LoVo (cell line): ENCODE measurements at regions not wholly inside any gene's neighbourhood (a gene's known extent, or its start where the extent isn't known, plus 50 kb on each side); places are given as distances from the start of the nearest gene placed in this dataset.

Experiments used
- DNase-seq: peaks from one replicate; pipeline ENCODE4 v3.0.0-alpha.2; 2016; ENCODE audit warnings: low spot score

DNA sequence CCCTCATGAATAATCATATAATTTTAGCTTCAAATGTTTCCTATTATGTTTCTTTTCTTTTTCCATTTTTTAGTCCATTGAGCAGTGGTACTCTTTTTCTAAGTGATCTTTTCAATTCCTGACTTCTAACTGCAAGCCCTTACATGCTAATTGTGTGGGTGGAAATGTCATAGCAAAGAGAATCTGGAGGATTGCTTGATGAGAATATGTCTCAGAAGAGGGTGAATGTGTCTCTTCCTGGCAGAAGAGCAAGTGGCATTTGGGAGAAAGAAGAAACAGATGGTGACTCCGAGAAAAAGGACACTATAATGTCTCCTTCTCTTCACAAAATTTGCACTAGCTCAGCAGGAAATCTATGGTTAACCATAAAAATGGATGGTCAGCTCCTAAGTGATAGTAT lies 2320.0 kb downstream of the PCDH9 start:
- no peak for DNase-seq

GRCh38 chr13:64909184-64909583 lies 2321.0 kb downstream of the PCDH9 start:
- DNase-seq: no peak

GRCh38 chr13:64900039-64900438 lies 2330.1 kb downstream of the PCDH9 start:
- no peak for DNase-seq

GRCh38 chr13:64884976-64885375 lies 2345.2 kb downstream of the PCDH9 start:
- DNase-seq: no peak

- DNase-seq: no peak
These were observed 2353.0 kb downstream of the PCDH9 start for GRCh38 chr13:64877176-64877575.

- DNase-seq: no peak
These were observed 2358.4 kb downstream of the PCDH9 start for GRCh38 chr13:64871742-64872141.

- no peak for DNase-seq
These were observed 2360.6 kb downstream of the PCDH9 start for GRCh38 chr13:64869539-64869938.

- DNase-seq: no peak
These were observed 2362.3 kb downstream of the PCDH9 start for GRCh38 chr13:64867856-64868255.

GRCh38 chr13:64866331-64866730 lies 2363.8 kb downstream of the PCDH9 start:
- DNase-seq: no peak

- DNase-seq: no peak
These were observed 2374.6 kb downstream of the PCDH9 start for GRCh38 chr13:64855506-64855905.

DNA sequence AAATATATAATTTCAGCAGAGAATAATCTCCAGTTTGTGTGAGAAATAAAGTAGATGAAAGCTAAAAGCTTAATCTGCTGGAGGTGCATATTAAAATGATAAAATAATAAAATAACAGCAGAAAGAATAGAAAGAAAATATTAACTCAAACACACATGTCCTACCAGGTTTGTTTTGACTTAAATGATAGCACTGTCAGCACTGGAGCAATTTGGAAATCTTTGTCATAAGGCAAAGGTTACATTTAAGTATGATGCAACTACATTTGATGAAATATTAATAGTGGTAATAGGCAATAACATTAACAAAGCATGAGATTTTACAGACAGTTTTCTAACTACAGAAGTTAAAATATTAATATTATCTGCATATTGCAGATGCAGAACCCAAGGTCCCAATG lies 2380.1 kb downstream of the PCDH9 start:
- DNase-seq: no peak

- no peak for DNase-seq
These were observed 2380.9 kb downstream of the PCDH9 start for GRCh38 chr13:64849196-64849595.

DNA sequence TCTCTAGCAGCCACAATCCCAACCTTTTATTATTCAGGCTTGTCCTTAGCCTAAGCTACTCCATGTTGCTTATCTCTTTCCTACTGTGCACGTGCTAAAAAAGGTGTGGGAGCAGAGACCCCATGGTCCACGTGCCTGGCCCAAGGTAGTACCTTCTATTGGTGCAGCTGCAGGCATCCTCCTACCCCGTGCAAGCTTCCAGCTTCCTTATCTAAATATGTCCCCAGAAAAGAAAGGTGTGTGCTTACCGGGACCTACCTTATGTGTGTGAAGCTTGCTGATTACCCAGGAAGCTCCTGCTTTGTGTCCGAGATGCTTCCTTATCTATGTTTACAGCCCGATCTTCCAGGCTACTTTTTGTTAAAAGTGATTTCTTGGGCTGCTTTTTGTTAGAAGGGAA lies 2382.4 kb downstream of the PCDH9 start:
- no peak for DNase-seq

DNA sequence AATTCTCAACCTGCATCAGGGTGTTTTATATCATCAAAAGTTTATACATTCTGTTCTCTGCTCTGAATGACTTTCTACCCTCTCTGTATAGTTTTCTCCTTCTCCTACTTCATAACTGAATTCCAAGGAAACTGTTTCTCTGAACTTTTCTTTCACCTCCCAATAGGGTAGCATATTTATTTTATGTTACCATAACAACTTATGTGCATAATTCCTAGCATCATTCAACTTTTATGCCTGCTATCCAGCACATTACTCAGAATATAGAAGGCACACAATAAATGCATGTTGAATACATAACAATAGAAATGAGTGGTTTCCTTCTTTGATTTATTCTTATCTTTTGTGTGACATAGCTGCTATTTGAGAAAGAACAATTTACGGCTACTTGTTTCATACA lies 2385.0 kb downstream of the PCDH9 start:
- DNase-seq: no peak

DNA sequence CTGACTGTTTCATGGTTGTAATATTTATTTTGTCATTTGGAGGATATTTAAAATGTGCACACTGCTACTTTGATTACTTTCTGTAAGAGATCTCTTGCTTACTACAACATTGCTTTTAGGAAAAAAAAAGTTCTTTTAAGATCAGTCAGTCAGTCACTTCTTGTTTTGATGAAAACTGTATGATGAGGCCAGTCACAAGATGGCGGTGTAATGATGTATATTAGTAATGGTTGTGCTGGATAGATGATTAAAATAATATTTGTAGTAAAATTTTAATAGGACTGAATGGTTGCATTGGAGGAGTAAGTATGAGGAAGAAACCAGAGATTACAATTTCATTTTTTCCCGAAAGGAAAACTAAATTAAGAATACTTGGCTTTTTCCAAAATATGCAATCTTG lies 2411.1 kb downstream of the PCDH9 start:
- DNase-seq: no peak

- no peak for DNase-seq
These were observed 2412.4 kb downstream of the PCDH9 start for GRCh38 chr13:64817691-64818090.

- no peak for DNase-seq
These were observed 2419.4 kb downstream of the PCDH9 start for GRCh38 chr13:64810750-64811149.

- DNase-seq: no peak
These were observed 2421.4 kb downstream of the PCDH9 start for GRCh38 chr13:64808704-64809103.

DNA sequence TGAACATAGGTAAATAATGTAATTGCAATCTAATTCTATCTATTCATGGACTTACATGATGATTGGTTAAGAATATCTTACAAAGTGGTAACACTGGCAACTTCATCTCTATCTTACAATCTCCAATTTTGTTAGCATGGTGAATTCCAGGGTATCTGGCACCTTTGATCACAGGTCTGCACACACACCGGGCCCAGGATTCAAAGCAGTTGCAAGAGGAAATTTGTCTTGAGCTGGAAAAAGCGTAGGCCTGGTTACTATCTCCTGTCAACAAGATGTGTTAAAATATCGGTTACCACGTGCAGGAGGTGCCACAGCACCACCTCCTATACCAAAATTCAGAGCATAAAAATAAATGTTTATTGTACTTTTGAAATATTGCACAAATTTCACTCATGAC lies 2428.4 kb downstream of the PCDH9 start:
- no peak for DNase-seq

GRCh38 chr13:64798422-64798821 lies 2431.7 kb downstream of the PCDH9 start:
- DNase-seq: no peak

DNA sequence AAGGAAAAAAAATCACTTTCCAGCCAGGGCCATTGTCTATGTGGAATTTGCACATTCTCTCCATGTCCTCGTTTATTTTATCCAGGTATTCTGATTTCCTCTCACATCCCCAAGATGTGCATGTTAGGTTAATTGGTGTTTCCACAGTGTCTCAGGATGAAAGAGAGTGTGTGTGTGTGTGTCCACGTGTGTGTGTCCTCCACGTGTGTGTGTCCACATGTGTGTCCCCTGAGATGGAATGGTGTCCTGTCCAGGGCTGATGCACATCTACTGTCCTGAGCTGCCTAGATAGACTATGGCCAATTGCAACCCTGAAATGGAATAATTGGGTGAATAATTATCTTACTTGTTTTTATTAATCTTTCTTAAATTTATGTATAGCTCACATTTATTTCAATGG lies 2436.5 kb downstream of the PCDH9 start:
- DNase-seq: no peak

GRCh38 chr13:64793131-64793530 lies 2437.0 kb downstream of the PCDH9 start:
- no peak for DNase-seq

DNA sequence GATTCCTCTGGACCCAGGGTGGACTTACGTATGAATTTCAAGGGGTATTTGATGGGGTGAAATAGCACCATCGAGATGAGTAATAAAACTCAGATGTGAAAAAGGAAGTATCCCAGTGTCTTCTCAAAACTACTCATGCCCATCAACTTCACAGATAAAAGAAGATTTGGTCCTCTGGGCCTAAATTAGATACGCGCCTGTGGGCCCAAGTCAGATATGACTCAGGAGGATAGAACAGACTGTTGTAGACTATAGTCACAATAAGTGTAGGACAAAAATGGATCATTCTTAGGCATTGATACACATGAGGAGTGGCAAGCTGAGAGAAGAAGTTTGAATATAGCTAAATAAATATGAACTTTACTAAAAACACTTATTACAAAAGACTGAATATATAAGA lies 2438.8 kb downstream of the PCDH9 start:
- DNase-seq: no peak

- no peak for DNase-seq
These were observed 2447.7 kb downstream of the PCDH9 start for GRCh38 chr13:64782466-64782865.

DNA sequence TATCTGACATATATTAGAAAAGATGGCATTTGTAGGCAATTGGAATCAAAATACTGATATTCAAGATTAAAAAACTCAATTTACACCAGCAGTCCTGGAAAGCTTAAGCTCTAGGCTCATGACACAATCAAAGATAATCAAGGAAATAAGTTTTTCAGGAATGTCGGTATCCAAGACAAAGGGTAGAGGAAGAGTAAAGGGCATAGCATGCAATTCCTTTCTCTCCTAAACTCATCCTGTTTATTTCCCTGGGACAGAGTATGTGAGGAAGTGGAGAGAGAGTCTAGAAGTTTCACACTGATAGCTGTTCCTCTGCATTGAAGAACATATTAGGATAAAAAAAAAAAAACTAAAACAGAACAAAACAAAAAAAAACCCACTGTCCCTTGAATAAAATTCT lies 2452.1 kb downstream of the PCDH9 start:
- DNase-seq: no peak
